ENCODE measurements at regions not wholly inside any gene's neighbourhood (a gene's known extent, or its start where the extent isn't known, plus 50 kb on each side); places are given as distances from the start of the nearest gene placed in this dataset.

- Histone ChIP-seq H3K27ac (ENCODE audit: low read depth in 2 of 2, low read length in 2 of 2) (no peak overlapping the region), H3K27me3 (ENCODE audit: control insufficient read depth in 2 of 2, insufficient read depth in 2 of 2, low read length in 2 of 2) (no peaks in the 10 kb centered on the region), H3K4me3 (ENCODE audit: low read length in 2 of 2) (no peak overlapping the region), H3K36me3 (ENCODE audit: control insufficient read depth in 2 of 2, insufficient read depth in 2 of 2, low read length in 2 of 2) (no peaks in the 10 kb centered on the region), H3K9ac (ENCODE audit: low read depth in 1 of 2, low read length in 2 of 2) (no peak overlapping the region), H3K4me1 (ENCODE audit: control insufficient read depth in 2 of 2, insufficient read depth in 2 of 2, low read length in 2 of 2) (peaks cover 11 to 12% of the 10 kb centered on the region in 2 donors), H3K9me3 (ENCODE audit: control insufficient read depth in 2 of 2, low read length in 2 of 2) (no peaks in the 10 kb centered on the region)
Observed at GRCh38 chr18:75131381-75132000, 77.4 kb downstream of the PTGR3 start.

- H3K9ac ChIP-seq (ENCODE audit: low read depth in 1 of 2, low read length in 2 of 2), result no peak overlapping the region
- no peaks in the 10 kb centered on the region for H3K9me3 ChIP-seq (ENCODE audit: control insufficient read depth in 2 of 2, low read length in 2 of 2)
- peaks cover 11 to 12% of the 10 kb centered on the region in 2 donors for H3K4me1 ChIP-seq (ENCODE audit: control insufficient read depth in 2 of 2, insufficient read depth in 2 of 2, low read length in 2 of 2)
- H3K36me3 ChIP-seq (ENCODE audit: control insufficient read depth in 2 of 2, insufficient read depth in 2 of 2, low read length in 2 of 2), result no peaks in the 10 kb centered on the region
- no peak overlapping the region for H3K27ac ChIP-seq (ENCODE audit: low read depth in 2 of 2, low read length in 2 of 2)
- no peaks in the 10 kb centered on the region for H3K27me3 ChIP-seq (ENCODE audit: control insufficient read depth in 2 of 2, insufficient read depth in 2 of 2, low read length in 2 of 2)
- peak overlapping the region in 1 of 2 donors; percentile 13 for H3K4me3 ChIP-seq (ENCODE audit: low read length in 2 of 2)
Observed at GRCh38 chr18:75130591-75131328, 78.2 kb downstream of the PTGR3 start.

- Histone ChIP-seq H3K4me1 (ENCODE audit: control insufficient read depth in 2 of 2, insufficient read depth in 2 of 2, low read length in 2 of 2) (peaks cover 11 to 12% of the 10 kb centered on the region in 2 donors), H3K27ac (ENCODE audit: low read depth in 2 of 2, low read length in 2 of 2) (no peak overlapping the region)
Observed at GRCh38 chr18:75129717-75130477, 79.0 kb downstream of the PTGR3 start.

GRCh38 chr18:75128911-75129716, 79.8 kb downstream of the PTGR3 start:
- no peak overlapping the region for H3K4me3 ChIP-seq (ENCODE audit: low read length in 2 of 2)

More at GRCh38 chr18:75129717-75130477, 79.0 kb downstream of the PTGR3 start:
- H3K9ac ChIP-seq (ENCODE audit: low read depth in 1 of 2, low read length in 2 of 2), result no peak overlapping the region
- H3K27me3 ChIP-seq (ENCODE audit: control insufficient read depth in 2 of 2, insufficient read depth in 2 of 2, low read length in 2 of 2), result no peaks in the 10 kb centered on the region
- no peaks in the 10 kb centered on the region for H3K9me3 ChIP-seq (ENCODE audit: control insufficient read depth in 2 of 2, low read length in 2 of 2)
- no peak overlapping the region for H3K4me3 ChIP-seq (ENCODE audit: low read length in 2 of 2)
- H3K36me3 ChIP-seq (ENCODE audit: control insufficient read depth in 2 of 2, insufficient read depth in 2 of 2, low read length in 2 of 2), result no peaks in the 10 kb centered on the region

GRCh38 chr18:75128051-75128605, 80.8 kb downstream of the PTGR3 start:
- Histone ChIP-seq H3K27me3 (ENCODE audit: control insufficient read depth in 2 of 2, insufficient read depth in 2 of 2, low read length in 2 of 2) (no peaks in the 10 kb centered on the region), H3K9ac (ENCODE audit: low read depth in 1 of 2, low read length in 2 of 2) (no peak overlapping the region), H3K36me3 (ENCODE audit: control insufficient read depth in 2 of 2, insufficient read depth in 2 of 2, low read length in 2 of 2) (no peaks in the 10 kb centered on the region), H3K4me1 (ENCODE audit: control insufficient read depth in 2 of 2, insufficient read depth in 2 of 2, low read length in 2 of 2) (peaks cover 11 to 12% of the 10 kb centered on the region in 2 donors), H3K9me3 (ENCODE audit: control insufficient read depth in 2 of 2, low read length in 2 of 2) (no peaks in the 10 kb centered on the region), H3K4me3 (ENCODE audit: low read length in 2 of 2) (no peak overlapping the region), H3K27ac (ENCODE audit: low read depth in 2 of 2, low read length in 2 of 2) (peak overlapping the region in 1 of 2 donors; percentile 57)

More at GRCh38 chr18:75128911-75129716, 79.8 kb downstream of the PTGR3 start:
- Histone ChIP-seq H3K27ac (ENCODE audit: low read depth in 2 of 2, low read length in 2 of 2) (no peak overlapping the region), H3K9me3 (ENCODE audit: control insufficient read depth in 2 of 2, low read length in 2 of 2) (no peaks in the 10 kb centered on the region), H3K27me3 (ENCODE audit: control insufficient read depth in 2 of 2, insufficient read depth in 2 of 2, low read length in 2 of 2) (no peaks in the 10 kb centered on the region), H3K36me3 (ENCODE audit: control insufficient read depth in 2 of 2, insufficient read depth in 2 of 2, low read length in 2 of 2) (no peaks in the 10 kb centered on the region), H3K4me1 (ENCODE audit: control insufficient read depth in 2 of 2, insufficient read depth in 2 of 2, low read length in 2 of 2) (peaks cover 11 to 12% of the 10 kb centered on the region in 2 donors), H3K9ac (ENCODE audit: low read depth in 1 of 2, low read length in 2 of 2) (no peak overlapping the region)

- no peaks in the 10 kb centered on the region for H3K36me3 ChIP-seq (ENCODE audit: control insufficient read depth in 2 of 2, insufficient read depth in 2 of 2, low read length in 2 of 2)
- peaks cover 11 to 12% of the 10 kb centered on the region in 2 donors for H3K4me1 ChIP-seq (ENCODE audit: control insufficient read depth in 2 of 2, insufficient read depth in 2 of 2, low read length in 2 of 2)
- H3K27ac ChIP-seq (ENCODE audit: low read depth in 2 of 2, low read length in 2 of 2), result peak overlapping the region; percentile 22 to 63
Observed at GRCh38 chr18:75127143-75128021, 81.6 kb downstream of the PTGR3 start.

GRCh38 chr18:75125382-75126331, 83.3 kb downstream of the PTGR3 start:
- Histone ChIP-seq H3K27me3 (ENCODE audit: control insufficient read depth in 2 of 2, insufficient read depth in 2 of 2, low read length in 2 of 2) (no peaks in the 10 kb centered on the region), H3K36me3 (ENCODE audit: control insufficient read depth in 2 of 2, insufficient read depth in 2 of 2, low read length in 2 of 2) (no peaks in the 10 kb centered on the region), H3K4me3 (ENCODE audit: low read length in 2 of 2) (no peak overlapping the region), H3K9me3 (ENCODE audit: control insufficient read depth in 2 of 2, low read length in 2 of 2) (no peaks in the 10 kb centered on the region), H3K27ac (ENCODE audit: low read depth in 2 of 2, low read length in 2 of 2) (no peak overlapping the region), H3K4me1 (ENCODE audit: control insufficient read depth in 2 of 2, insufficient read depth in 2 of 2, low read length in 2 of 2) (peaks cover 11 to 12% of the 10 kb centered on the region in 2 donors), H3K9ac (ENCODE audit: low read depth in 1 of 2, low read length in 2 of 2) (no peak overlapping the region)

More at GRCh38 chr18:75127143-75128021, 81.6 kb downstream of the PTGR3 start:
- Histone ChIP-seq H3K9ac (ENCODE audit: low read depth in 1 of 2, low read length in 2 of 2) (no peak overlapping the region), H3K9me3 (ENCODE audit: control insufficient read depth in 2 of 2, low read length in 2 of 2) (no peaks in the 10 kb centered on the region), H3K4me3 (ENCODE audit: low read length in 2 of 2) (no peak overlapping the region), H3K27me3 (ENCODE audit: control insufficient read depth in 2 of 2, insufficient read depth in 2 of 2, low read length in 2 of 2) (no peaks in the 10 kb centered on the region)

GRCh38 chr18:75124991-75125381, 84.0 kb downstream of the PTGR3 start:
- no peak overlapping the region for H3K9ac ChIP-seq (ENCODE audit: low read depth in 1 of 2, low read length in 2 of 2)
- H3K9me3 ChIP-seq (ENCODE audit: control insufficient read depth in 2 of 2, low read length in 2 of 2), result no peaks in the 10 kb centered on the region
- peaks cover 11 to 12% of the 10 kb centered on the region in 2 donors for H3K4me1 ChIP-seq (ENCODE audit: control insufficient read depth in 2 of 2, insufficient read depth in 2 of 2, low read length in 2 of 2)
- H3K36me3 ChIP-seq (ENCODE audit: control insufficient read depth in 2 of 2, insufficient read depth in 2 of 2, low read length in 2 of 2), result no peaks in the 10 kb centered on the region
- H3K27ac ChIP-seq (ENCODE audit: low read depth in 2 of 2, low read length in 2 of 2), result no peak overlapping the region
- H3K4me3 ChIP-seq (ENCODE audit: low read length in 2 of 2), result no peak overlapping the region
- no peaks in the 10 kb centered on the region for H3K27me3 ChIP-seq (ENCODE audit: control insufficient read depth in 2 of 2, insufficient read depth in 2 of 2, low read length in 2 of 2)
